Natural killer cell (primary cell): ENCODE measurements at regions not wholly inside any gene's neighbourhood (a gene's known extent, or its start where the extent isn't known, plus 50 kb on each side); places are given as distances from the start of the nearest gene placed in this dataset.

Experiments used
- ATAC-seq, 3 donors: fragments of 150-1000 bp in 2 of 3; fragments of 200-7000 bp in 1 of 3; cut with Tn5 transposase; 1 replicate in 1 of 3; 2 replicates in 2 of 3; pipeline ENCODE4 v1.10.0; 2021; ENCODE audit warnings: mild to moderate bottlenecking in 2 of 3, moderate library complexity in 2 of 3
- DNase-seq, 2 donors: peaks; one replicate each; pipeline versions ENCODE4 v3.0.0 to v3.0.0-alpha.2; 2013 to 2021; ENCODE audit warnings: mixed read lengths in 1 of 2
- H3K27ac ChIP-seq: one replicate; pipeline ENCODE4 v1.5.1; 2013; ENCODE audit warnings: mild to moderate bottlenecking, low read length
- H3K27me3 ChIP-seq: one replicate; pipeline ENCODE4 v1.6.1; 2013; ENCODE audit warnings: low read length; ENCODE audit not compliant: control insufficient read depth, insufficient read depth
- H3K36me3 ChIP-seq: one replicate; pipeline ENCODE4 v1.6.1; 2013; ENCODE audit warnings: low read length; ENCODE audit not compliant: control insufficient read depth, insufficient read depth
- H3K4me1 ChIP-seq: one replicate; pipeline ENCODE4 v1.6.1; 2013; ENCODE audit warnings: low read length; ENCODE audit not compliant: control insufficient read depth, insufficient read depth
- H3K4me3 ChIP-seq: one replicate; pipeline ENCODE4 v1.5.1; 2013; ENCODE audit warnings: low read length
- H3K9me3 ChIP-seq: one replicate; pipeline ENCODE4 v1.6.1; 2013; ENCODE audit warnings: low read length; ENCODE audit not compliant: control insufficient read depth, insufficient read depth
- H3K27ac Mint-ChIP-seq, 2 donors: one replicate each; pipeline ENCODE4 v1.8.0; 2022; ENCODE audit warnings: mild to moderate bottlenecking in 2 of 2, mixed read lengths in 2 of 2, moderate library complexity in 1 of 2
- H3K27me3 Mint-ChIP-seq, 2 donors: one replicate each; pipeline ENCODE4 v1.8.0; 2022; ENCODE audit warnings: low read depth in 2 of 2, mixed read lengths in 2 of 2
- H3K36me3 Mint-ChIP-seq: one replicate; pipeline ENCODE4 v1.8.0; 2022; ENCODE audit warnings: mixed read lengths
- H3K4me1 Mint-ChIP-seq, 2 donors: one replicate each; pipeline ENCODE4 v1.8.0; 2022; ENCODE audit warnings: mixed read lengths in 2 of 2
- H3K4me3 Mint-ChIP-seq: one replicate; pipeline ENCODE4 v1.8.0; 2022; ENCODE audit warnings: mild to moderate bottlenecking, moderate library complexity, mixed read lengths
- H3K9me3 Mint-ChIP-seq, 2 donors: one replicate each; pipeline ENCODE4 v1.8.0; 2022; ENCODE audit warnings: mixed read lengths in 2 of 2
- WGBS: methylation state at CpG from one replicate; pipeline ENCODE4 v1.1.7; 2013; ENCODE audit warnings: missing lambda C conversion rate; ENCODE audit not compliant: insufficient coverage; 5-methylcytosine and 5-hydroxymethylcytosine counted together
- intact Hi-C: fragments of 100-400 bp; cut with micrococcal nuclease; formaldehyde crosslinking; loops from one replicate; pipeline ENCODE4 v1.14.2; 2022
- TF ChIP-seq, protein P1 (sequence below): fragments of 200-600 bp; IDR thresholded peaks from one replicate; pipeline ENCODE4 v1.8.0; 2022; ENCODE audit warnings: antibody characterized with exemption

DNA sequence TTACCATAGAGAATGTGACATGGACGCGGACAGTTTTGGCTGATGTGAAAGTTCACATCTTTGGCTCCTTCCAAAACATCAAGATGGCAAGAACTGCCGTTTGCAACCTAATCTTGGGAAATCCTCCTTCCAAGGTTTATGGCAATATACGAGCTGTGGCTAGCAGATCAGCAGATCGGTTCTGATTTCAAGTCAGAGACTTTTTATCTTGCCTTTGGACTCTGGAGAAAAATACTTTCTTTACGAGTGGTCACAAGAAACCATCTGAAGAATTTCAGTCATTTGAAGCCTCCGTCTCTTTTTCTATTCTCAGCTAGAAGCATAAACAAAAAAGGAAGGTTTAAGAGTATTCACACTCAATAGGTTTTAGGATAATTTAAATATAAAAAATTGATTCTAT lies 153.5 kb upstream of the MEIS2 start:
- Mint-ChIP-seq H3K27ac (no peak overlapping the region), H3K27me3 (no peaks in the 10 kb centered on the region), H3K4me1 (no peaks in the 10 kb centered on the region), H3K9me3 (peaks cover 9 to 16% of the 10 kb centered on the region in 2 donors), H3K4me3 (no peak overlapping the region), H3K36me3 (no peaks in the 10 kb centered on the region)
- Histone ChIP-seq H3K27me3 (no peaks in the 10 kb centered on the region), H3K4me1 (no peaks in the 10 kb centered on the region), H3K36me3 (no peaks in the 10 kb centered on the region), H3K9me3 (no peaks in the 10 kb centered on the region), H3K27ac (no peak overlapping the region), H3K4me3 (no peak overlapping the region)
- DNase-seq (no peak), ATAC-seq (no peak)
- intact Hi-C loops = no loop called here
- 94% methylated on average over 6 of the region's 7 CpGs for WGBS
- TF ChIP-seq, protein P1, sequence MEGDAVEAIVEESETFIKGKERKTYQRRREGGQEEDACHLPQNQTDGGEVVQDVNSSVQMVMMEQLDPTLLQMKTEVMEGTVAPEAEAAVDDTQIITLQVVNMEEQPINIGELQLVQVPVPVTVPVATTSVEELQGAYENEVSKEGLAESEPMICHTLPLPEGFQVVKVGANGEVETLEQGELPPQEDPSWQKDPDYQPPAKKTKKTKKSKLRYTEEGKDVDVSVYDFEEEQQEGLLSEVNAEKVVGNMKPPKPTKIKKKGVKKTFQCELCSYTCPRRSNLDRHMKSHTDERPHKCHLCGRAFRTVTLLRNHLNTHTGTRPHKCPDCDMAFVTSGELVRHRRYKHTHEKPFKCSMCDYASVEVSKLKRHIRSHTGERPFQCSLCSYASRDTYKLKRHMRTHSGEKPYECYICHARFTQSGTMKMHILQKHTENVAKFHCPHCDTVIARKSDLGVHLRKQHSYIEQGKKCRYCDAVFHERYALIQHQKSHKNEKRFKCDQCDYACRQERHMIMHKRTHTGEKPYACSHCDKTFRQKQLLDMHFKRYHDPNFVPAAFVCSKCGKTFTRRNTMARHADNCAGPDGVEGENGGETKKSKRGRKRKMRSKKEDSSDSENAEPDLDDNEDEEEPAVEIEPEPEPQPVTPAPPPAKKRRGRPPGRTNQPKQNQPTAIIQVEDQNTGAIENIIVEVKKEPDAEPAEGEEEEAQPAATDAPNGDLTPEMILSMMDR = no peak

DNA sequence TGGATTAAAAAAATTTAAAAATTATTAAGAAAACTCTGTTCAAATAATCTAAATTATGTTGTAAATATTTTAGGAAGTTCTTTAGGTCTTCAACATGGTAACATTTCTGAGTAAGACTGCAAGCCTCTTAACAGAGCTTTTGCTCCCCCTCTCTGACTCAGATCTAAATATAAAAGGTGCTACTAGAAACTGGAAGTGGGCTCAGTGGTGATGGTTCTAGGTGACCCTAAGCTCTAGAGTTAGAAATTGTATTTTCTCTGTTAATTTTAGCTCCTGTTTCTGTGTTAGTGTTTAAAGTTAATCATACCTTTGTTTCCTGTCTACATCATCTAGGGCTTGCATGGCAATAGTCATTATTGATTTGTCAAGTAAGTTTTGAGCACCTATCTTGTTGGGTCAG lies 159.9 kb upstream of the MEIS2 start:
- H3K36me3 ChIP-seq = no peaks in the 10 kb centered on the region
- Mint-ChIP-seq H3K4me3 (no peak overlapping the region), H3K9me3 (peaks cover 20 to 22% of the 10 kb centered on the region in 2 donors), H3K27ac (no peak overlapping the region), H3K27me3 (no peaks in the 10 kb centered on the region), H3K4me1 (no peaks in the 10 kb centered on the region), H3K36me3 (no peaks in the 10 kb centered on the region)
- no peak for ATAC-seq
- no peak overlapping the region for H3K4me3 ChIP-seq
- H3K27ac ChIP-seq = no peak overlapping the region
- H3K9me3 ChIP-seq = no peaks in the 10 kb centered on the region
- no peaks in the 10 kb centered on the region for H3K4me1 ChIP-seq
- no peaks in the 10 kb centered on the region for H3K27me3 ChIP-seq
- intact Hi-C loops = no loop called here
- TF ChIP-seq, protein P1 = no peak
- DNase-seq = no peak

DNA sequence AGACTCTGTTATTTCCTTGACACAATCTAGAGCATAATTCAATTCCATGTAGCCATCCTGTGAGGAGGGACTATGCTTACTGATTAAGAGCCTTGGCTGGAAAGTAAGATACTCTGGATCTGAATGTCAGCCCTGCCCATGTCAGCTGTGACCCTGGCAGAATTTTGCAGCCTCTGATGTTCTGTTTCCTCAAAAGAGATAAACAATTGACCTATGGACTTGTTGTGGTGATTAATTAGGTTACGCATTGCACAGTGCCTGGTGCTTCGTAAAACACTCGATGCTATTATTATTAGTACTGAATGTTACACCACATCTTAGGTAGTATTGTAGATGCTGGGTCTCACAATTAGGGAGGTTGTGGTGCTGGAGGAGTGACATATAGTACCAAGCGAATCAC lies 161.3 kb upstream of the MEIS2 start:
- H3K36me3 Mint-ChIP-seq = no peaks in the 10 kb centered on the region

More for the DNA sequence above, 161.3 kb upstream of the MEIS2 start:
- Mint-ChIP-seq H3K27ac (no peak overlapping the region), H3K9me3 (peaks cover 13 to 17% of the 10 kb centered on the region in 2 donors), H3K4me3 (no peak overlapping the region), H3K4me1 (no peaks in the 10 kb centered on the region), H3K27me3 (no peaks in the 10 kb centered on the region)
- Histone ChIP-seq H3K27ac (no peak overlapping the region), H3K27me3 (no peaks in the 10 kb centered on the region), H3K9me3 (no peaks in the 10 kb centered on the region), H3K4me3 (no peak overlapping the region), H3K36me3 (no peaks in the 10 kb centered on the region), H3K4me1 (no peaks in the 10 kb centered on the region)
- WGBS = 86% methylated on average over 4 of the region's 4 CpGs
- TF ChIP-seq, protein P1 = no peak
- intact Hi-C loops = no loop called here
- ATAC-seq (no peak), DNase-seq (no peak)
